Subcutaneous abdominal adipose tissue (tissue), 5 donors: ENCODE measurements at regions not wholly inside any gene's neighbourhood (a gene's known extent, or its start where the extent isn't known, plus 50 kb on each side); places are given as distances from the start of the nearest gene placed in this dataset.

Experiments used
- H3K27ac ChIP-seq: one replicate; pipeline ENCODE4 v1.7.0; 2013; ENCODE audit warnings: low read depth, mild to moderate bottlenecking, inconsistent platforms, low read length, moderate library complexity
- H3K27me3 ChIP-seq, 5 donors: one replicate each; pipeline ENCODE4 v1.7.0; 2013; ENCODE audit warnings: low read length in 5 of 5, inconsistent platforms in 1 of 5; ENCODE audit not compliant: control insufficient read depth in 5 of 5, insufficient read depth in 4 of 5
- H3K36me3 ChIP-seq, 5 donors: one replicate each; pipeline ENCODE4 v1.7.0; 2013; ENCODE audit warnings: low read length in 5 of 5; ENCODE audit not compliant: control insufficient read depth in 5 of 5, insufficient read depth in 5 of 5
- H3K4me1 ChIP-seq, 5 donors: one replicate each; pipeline ENCODE4 v1.7.0; 2013; ENCODE audit warnings: low read length in 5 of 5, mild to moderate bottlenecking in 3 of 5, moderate library complexity in 1 of 5; ENCODE audit not compliant: control insufficient read depth in 5 of 5, insufficient read depth in 5 of 5
- H3K4me3 ChIP-seq, 5 donors: one replicate each; pipeline ENCODE4 v1.7.0; 2013; ENCODE audit warnings: low read length in 5 of 5, low read depth in 1 of 5
- H3K9ac ChIP-seq, 5 donors: one replicate each; pipeline ENCODE4 v1.7.0; 2013; ENCODE audit warnings: low read length in 5 of 5, mild to moderate bottlenecking in 4 of 5, moderate library complexity in 3 of 5
- H3K9me3 ChIP-seq, 5 donors: one replicate each; pipeline ENCODE4 v1.7.0; 2013; ENCODE audit warnings: low read length in 5 of 5; ENCODE audit not compliant: control insufficient read depth in 5 of 5
- donor health status: healthy.
- donor health status: healthy.
- donor health status: healthy.
- donor health status: healthy.
- donor health status: healthy.

- peak overlapping the region; percentile 95 for H3K27ac ChIP-seq
- H3K4me1 ChIP-seq, result peaks cover 2 to 77% (median 36%) of the 10 kb centered on the region in 5 donors
- H3K4me3 ChIP-seq, result no peak overlapping the region
- no peaks in the 10 kb centered on the region for H3K9me3 ChIP-seq
- no peaks in the 10 kb centered on the region for H3K27me3 ChIP-seq
- H3K36me3 ChIP-seq, result no peaks in the 10 kb centered on the region
- H3K9ac ChIP-seq, result no peak overlapping the region
Measured at GRCh38 chr5:57413145-57413544, 69.5 kb downstream of the ACTBL2 start.

DNA sequence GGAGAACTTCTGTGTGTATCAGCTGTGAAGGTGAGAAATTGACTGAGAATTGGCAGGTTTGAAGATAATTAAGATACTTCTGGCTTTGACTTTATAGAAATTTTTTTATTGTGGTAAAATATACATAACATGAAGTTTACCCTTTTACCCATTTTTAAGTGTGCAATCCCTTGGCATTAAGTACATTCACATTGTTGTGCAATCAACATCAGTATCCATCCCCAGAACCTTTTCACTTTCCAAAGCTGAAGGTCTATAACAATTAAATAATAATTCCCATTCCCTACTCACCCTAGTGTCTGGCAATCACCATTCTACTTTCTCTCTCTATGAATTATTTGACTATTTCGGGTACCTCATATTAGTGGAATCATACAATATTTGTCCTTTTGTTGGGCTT, 69.9 kb downstream of the ACTBL2 start:
- Histone ChIP-seq H3K9me3 (no peaks in the 10 kb centered on the region), H3K36me3 (no peaks in the 10 kb centered on the region), H3K27ac (peak overlapping the region; percentile 95), H3K4me3 (peak overlapping the region in 1 of 5 donors; percentile 41), H3K27me3 (no peaks in the 10 kb centered on the region), H3K9ac (peak overlapping the region in 1 of 5 donors; percentile 6), H3K4me1 (peaks cover 2 to 78% (median 41%) of the 10 kb centered on the region in 5 donors)

DNA sequence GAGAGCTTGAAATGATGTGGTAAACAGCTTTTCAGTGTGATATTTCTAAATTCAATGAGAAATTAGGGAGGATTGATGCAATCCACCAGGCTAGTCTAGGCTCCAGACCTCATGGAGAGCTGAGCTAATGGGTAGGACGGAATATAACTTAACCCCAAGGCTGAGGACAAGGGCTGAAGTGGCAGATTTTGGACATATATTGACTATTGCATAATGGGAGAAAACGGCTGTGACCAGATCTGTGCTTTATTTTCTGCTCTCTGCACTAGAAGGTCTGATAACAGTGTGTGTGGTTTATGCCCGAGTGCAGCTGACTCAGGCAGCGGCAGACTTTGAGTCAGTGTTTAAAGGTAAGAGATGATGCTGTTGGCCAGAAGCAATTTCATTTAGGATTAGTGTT, 70.6 kb downstream of the ACTBL2 start:
- no peaks in the 10 kb centered on the region for H3K9me3 ChIP-seq
- peaks cover 2 to 78% (median 45%) of the 10 kb centered on the region in 5 donors for H3K4me1 ChIP-seq
- H3K4me3 ChIP-seq, result peak overlapping the region in 4 of 5 donors; percentile 1 to 54 (median 29)
- H3K9ac ChIP-seq, result peak overlapping the region in 2 of 5 donors; percentile 6 to 32
- no peaks in the 10 kb centered on the region for H3K36me3 ChIP-seq
- no peaks in the 10 kb centered on the region for H3K27me3 ChIP-seq
- peak overlapping the region; percentile 95 for H3K27ac ChIP-seq

DNA sequence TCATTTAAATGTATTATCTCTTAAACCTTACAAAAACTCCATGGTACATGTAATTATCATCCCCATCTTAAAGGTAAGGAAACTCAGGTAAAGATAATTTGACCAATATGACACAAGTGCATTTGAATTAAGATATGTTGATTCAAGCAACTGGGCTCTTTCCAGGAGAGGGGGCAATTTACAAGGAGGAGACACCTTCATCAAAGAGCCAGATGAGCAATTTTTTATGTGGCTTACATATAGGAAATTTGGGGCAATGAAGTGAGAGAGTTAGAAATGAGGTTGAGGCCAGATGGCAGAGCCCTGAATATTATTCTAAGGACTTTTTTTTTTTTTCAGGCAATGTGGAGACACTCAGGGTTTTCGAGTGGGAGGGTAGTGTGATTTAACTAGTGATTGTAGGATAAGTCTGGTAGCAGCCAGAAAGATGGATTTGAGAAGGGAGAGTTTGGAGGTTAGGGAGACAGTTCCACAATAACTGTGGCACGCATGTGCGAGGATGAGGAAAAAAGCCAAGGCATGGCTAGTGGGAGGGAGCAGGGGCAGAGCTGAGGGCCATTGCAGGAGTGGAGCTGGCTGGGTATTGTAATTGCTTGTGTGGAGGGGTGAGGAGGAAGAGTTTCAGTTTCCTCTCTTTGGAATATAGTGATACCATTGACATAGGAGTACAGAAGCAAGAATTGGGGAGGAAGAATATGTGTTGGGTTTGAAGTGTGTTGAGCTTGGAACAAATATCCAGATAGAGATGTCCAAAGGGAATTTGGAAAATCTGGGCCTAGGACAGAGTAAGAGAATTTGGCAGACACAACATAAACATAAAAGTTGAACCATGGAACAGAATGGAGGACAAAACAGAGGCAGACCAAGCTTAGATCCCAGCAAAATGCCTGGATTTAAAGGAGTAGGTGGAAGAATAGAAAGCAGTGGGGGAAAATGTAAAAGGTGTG, 72.0 kb downstream of the ACTBL2 start:
- no peaks in the 10 kb centered on the region for H3K9me3 ChIP-seq
- peak overlapping the region; percentile 95 for H3K27ac ChIP-seq
- H3K4me3 ChIP-seq, result no peak overlapping the region
- H3K27me3 ChIP-seq, result no peaks in the 10 kb centered on the region
- H3K4me1 ChIP-seq, result peaks cover 13 to 82% (median 50%) of the 10 kb centered on the region in 5 donors
- H3K36me3 ChIP-seq, result no peaks in the 10 kb centered on the region
- H3K9ac ChIP-seq, result no peak overlapping the region

DNA sequence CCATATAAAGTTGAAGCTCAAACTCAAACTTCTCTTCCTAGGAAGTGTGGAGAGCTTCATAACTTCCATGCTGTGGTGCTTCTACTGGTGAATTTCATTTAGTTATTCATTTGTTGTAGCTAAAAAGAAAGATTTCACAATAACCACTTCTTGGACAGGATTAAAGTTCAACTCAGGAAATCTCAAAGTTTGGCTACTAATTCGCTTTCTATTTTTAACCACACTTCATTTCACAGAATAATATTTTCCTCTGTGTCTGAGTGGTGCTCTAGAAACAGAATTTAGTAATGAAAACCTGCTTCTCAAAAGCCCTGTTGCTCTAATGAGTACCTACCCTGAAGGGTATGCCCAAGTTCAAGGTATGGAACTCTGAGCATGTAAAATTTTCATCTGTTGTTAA, 73.9 kb downstream of the ACTBL2 start:
- H3K9me3 ChIP-seq, result no peaks in the 10 kb centered on the region
- H3K27me3 ChIP-seq, result no peaks in the 10 kb centered on the region
- H3K27ac ChIP-seq, result peak overlapping the region; percentile 95
- no peaks in the 10 kb centered on the region for H3K36me3 ChIP-seq
- peak overlapping the region in 1 of 5 donors; percentile 6 for H3K4me3 ChIP-seq
- peak overlapping the region in 2 of 5 donors; percentile 44 to 48 for H3K9ac ChIP-seq
- peaks cover 15 to 85% (median 56%) of the 10 kb centered on the region in 5 donors for H3K4me1 ChIP-seq

- Histone ChIP-seq H3K4me1 (peaks cover 15 to 82% (median 56%) of the 10 kb centered on the region in 5 donors), H3K9ac (no peak overlapping the region), H3K9me3 (no peaks in the 10 kb centered on the region), H3K27me3 (no peaks in the 10 kb centered on the region), H3K36me3 (no peaks in the 10 kb centered on the region), H3K27ac (peak overlapping the region; percentile 95), H3K4me3 (peak overlapping the region in 1 of 5 donors; percentile 23)
Measured at GRCh38 chr5:57408285-57408684, 74.3 kb downstream of the ACTBL2 start.

GRCh38 chr5:57407391-57407790, 75.2 kb downstream of the ACTBL2 start:
- no peak overlapping the region for H3K4me3 ChIP-seq
- no peak overlapping the region for H3K9ac ChIP-seq
- H3K27ac ChIP-seq, result peak overlapping the region; percentile 95
- H3K36me3 ChIP-seq, result no peaks in the 10 kb centered on the region
- H3K4me1 ChIP-seq, result peaks cover 15 to 73% (median 56%) of the 10 kb centered on the region in 5 donors
- H3K27me3 ChIP-seq, result no peaks in the 10 kb centered on the region
- H3K9me3 ChIP-seq, result no peaks in the 10 kb centered on the region

DNA sequence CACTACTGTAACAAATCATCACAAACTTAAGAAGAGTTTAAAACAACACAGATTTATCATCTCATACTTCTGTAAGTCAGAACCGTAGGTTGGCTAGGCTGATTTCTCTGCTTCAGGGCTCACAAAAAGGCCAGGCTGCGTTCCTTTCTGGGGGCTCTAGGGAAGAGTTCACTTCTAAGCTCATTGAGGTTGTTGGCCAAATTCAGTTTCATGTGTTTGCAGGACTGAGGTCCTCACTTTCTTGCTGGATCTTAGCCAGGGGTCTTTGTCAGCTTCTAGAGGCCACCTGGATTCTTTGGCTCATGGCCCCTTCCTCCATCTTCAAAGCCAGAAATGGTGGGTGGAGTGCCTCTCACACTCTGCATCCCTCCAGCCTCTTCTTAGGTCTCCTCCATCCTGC, 76.0 kb downstream of the ACTBL2 start:
- Histone ChIP-seq H3K9ac (no peak overlapping the region), H3K27me3 (no peaks in the 10 kb centered on the region), H3K4me1 (peaks cover 15 to 66% (median 55%) of the 10 kb centered on the region in 5 donors), H3K4me3 (no peak overlapping the region), H3K36me3 (no peaks in the 10 kb centered on the region), H3K27ac (peak overlapping the region; percentile 95), H3K9me3 (no peaks in the 10 kb centered on the region)

GRCh38 chr5:57405984-57406383, 76.6 kb downstream of the ACTBL2 start:
- Histone ChIP-seq H3K4me1 (peaks cover 15 to 59% (median 51%) of the 10 kb centered on the region in 5 donors), H3K9ac (no peak overlapping the region), H3K27me3 (no peaks in the 10 kb centered on the region), H3K27ac (peak overlapping the region; percentile 95), H3K9me3 (no peaks in the 10 kb centered on the region), H3K4me3 (no peak overlapping the region), H3K36me3 (no peaks in the 10 kb centered on the region)

DNA sequence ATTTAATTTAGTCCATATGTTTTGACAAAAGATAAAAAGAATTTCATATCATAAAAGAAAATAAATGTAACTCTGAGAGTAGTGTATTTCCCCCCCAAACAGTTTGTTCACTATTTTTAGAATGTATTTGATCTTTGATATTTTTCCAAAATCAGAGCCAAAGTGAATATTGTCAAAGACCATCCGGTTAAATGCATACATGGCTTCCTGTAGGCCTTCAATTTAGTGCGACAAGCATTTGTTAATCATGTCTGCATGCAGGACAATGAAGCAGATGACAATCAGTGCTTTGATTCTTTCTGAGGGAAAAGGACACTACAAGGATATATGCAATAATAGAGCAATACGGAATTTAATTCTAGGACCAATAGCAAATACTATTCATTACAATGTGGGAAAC, 79.8 kb downstream of the ACTBL2 start:
- no peaks in the 10 kb centered on the region for H3K9me3 ChIP-seq
- no peak overlapping the region for H3K4me3 ChIP-seq
- H3K9ac ChIP-seq, result no peak overlapping the region
- H3K4me1 ChIP-seq, result peaks cover 13 to 28% (median 25%) of the 10 kb centered on the region in 5 donors
- H3K27ac ChIP-seq, result no peak overlapping the region
- H3K36me3 ChIP-seq, result no peaks in the 10 kb centered on the region
- H3K27me3 ChIP-seq, result no peaks in the 10 kb centered on the region
